Heart right ventricle (tissue), 16 donors: ENCODE measurements at regions not wholly inside any gene's neighbourhood (a gene's known extent, or its start where the extent isn't known, plus 50 kb on each side); places are given as distances from the start of the nearest gene placed in this dataset.

Experiments
- ATAC-seq, 8 donors: fragments of 200-7000 bp; cut with Tn5 transposase; one replicate each; pipeline ENCODE4 v1.9.1; 2020; ENCODE audit warnings: mild to moderate bottlenecking in 8 of 8, moderate library complexity in 8 of 8, moderate number of reproducible peaks in 1 of 8
- DNase-seq, 2 donors: peaks; one replicate each; pipeline ENCODE4 v3.0.0-alpha.2; 2020
- H3K27ac ChIP-seq, 10 donors: fragments of 200-600 bp; sonication (generic) in 2 of 10; one replicate each; pipeline versions ENCODE4 v1.5.0 to v1.8.0; 2020 to 2022; ENCODE audit warnings: mild to moderate bottlenecking in 3 of 10
- H3K27me3 ChIP-seq, 7 donors: fragments of 200-600 bp; one replicate each; pipeline ENCODE4 v1.8.0; 2021 to 2022; ENCODE audit warnings: mild to moderate bottlenecking in 2 of 7
- H3K36me3 ChIP-seq, 9 donors: fragments of 200-600 bp; sonication (generic) in 1 of 9; one replicate each; pipeline versions ENCODE4 v1.5.0 to v1.8.0; 2020 to 2022; ENCODE audit warnings: mild to moderate bottlenecking in 2 of 9
- H3K4me1 ChIP-seq, 9 donors: fragments of 200-600 bp; sonication (generic) in 1 of 9; one replicate each; pipeline versions ENCODE4 v1.5.0 to v1.8.0; 2020 to 2022; ENCODE audit warnings: mild to moderate bottlenecking in 4 of 9
- H3K4me3 ChIP-seq, 10 donors: fragments of 200-600 bp; sonication (generic) in 2 of 10; one replicate each; pipeline versions ENCODE4 v1.5.0 to v1.8.0; 2020 to 2022; ENCODE audit warnings: mild to moderate bottlenecking in 7 of 10, moderate library complexity in 2 of 10
- H3K9me3 ChIP-seq, 11 donors: fragments of 200-600 bp in 10 of 11; sonication (generic) in 2 of 11; one replicate each; pipeline versions ENCODE4 v1.5.0 to v1.8.0; 2013 to 2022; ENCODE audit warnings: mild to moderate bottlenecking in 2 of 11, control low read depth in 1 of 11, moderate library complexity in 1 of 11
- CTCF ChIP-seq, 9 donors: fragments of 200-600 bp; sonication (generic) in 2 of 9; IDR thresholded peaks; one replicate each; pipeline versions ENCODE4 v1.5.0 to v1.8.0; 2021 to 2022; ENCODE audit warnings: antibody characterized with exemption in 9 of 9, mild to moderate bottlenecking in 5 of 9, moderate library complexity in 1 of 9
- WGBS, 2 donors: extraction: QIAGEN DNeasy Blood & Tissue Kit; methylation state at CpG; one replicate each; pipeline ENCODE4 v1.1.7; 2013; ENCODE audit warnings: inconsistent platforms in 1 of 2; 5-methylcytosine and 5-hydroxymethylcytosine counted together
- intact Hi-C, 10 donors: fragments of 100-400 bp; cut with DNase I; formaldehyde crosslinking; loops; one replicate each; pipeline versions ENCODE4 v1.11.1 to v1.14.2; 2022
- donor health status: Arrhythmogenic right ventricular cardiomyopathy.
- donor health status: ischemic (EF 13 %, LVEDD 7.1; RV severe dilation, severe dysfunction).
- donor health status: healthy with polysubstance abuse.
- donor health status: DM: no; HTN: yes; CAD: no.
- donor health status: DM: no; HTN: no; CAD: no.
- donor health status: ischemic (EF 25% LVEDD 6.9; RV normal size, moderate dysfunction).
- donor health status: ischemic (EF 25% LVEDD 5.7; RV mildly dilated, moderate dysfunction).
- donor health status: healthy.
- donor health status: DM: yes; HTN: yes; CAD: no.
- donor health status: Ischemic cardiomyopathy.
- donor health status: ischemic (EF 35%, LVEDD 5.7; RV mildly dilated, moderate dysfunction).
- donor health status: nonischemic (EF 11% LVEDD 7.7; RV severe dilation, severe dysfunction).
- donor health status: DM: yes; HTN: yes; CAD: no.
- donor health status: PGD.
- donor health status: ischemic (EF 29% LVEDD 5.4; RV normal size, mild dysfunction).
- donor health status: nonischemic (EF 23%, LVEDD 6.1; RV moderate dilation, normal function).

- intact Hi-C loops = no loop called here
- no peak for ATAC-seq
- H3K9me3 ChIP-seq = peaks cover 0 to 28% (median 0%) of the 10 kb centered on the region in 11 donors
- no peaks in the 10 kb centered on the region for H3K27me3 ChIP-seq
- no peaks in the 10 kb centered on the region for H3K4me1 ChIP-seq
- WGBS, 2 donors = 28 to 29% methylated on average over 3 of the region's 3 CpGs
- H3K27ac ChIP-seq = no peak overlapping the region
- no peak overlapping the region for H3K4me3 ChIP-seq
- no peak for TF ChIP-seq CTCF (IDR thresholded peaks at IDR 0.05)
- no peak for DNase-seq
- no peaks in the 10 kb centered on the region for H3K36me3 ChIP-seq
Measured at GRCh38 chr15:23846218-23846617, 159.1 kb upstream of the NDN start.

GRCh38 chr15:23850666-23851065, 163.6 kb upstream of the NDN start:
- Histone ChIP-seq H3K27me3 (peaks cover 0 to 5% (median 0%) of the 10 kb centered on the region in 7 donors), H3K4me1 (no peaks in the 10 kb centered on the region), H3K36me3 (no peaks in the 10 kb centered on the region), H3K27ac (no peak overlapping the region), H3K9me3 (peaks cover 0 to 16% (median 0%) of the 10 kb centered on the region in 11 donors), H3K4me3 (no peak overlapping the region)
- ATAC-seq (no peak), DNase-seq (no peak)
- WGBS, 2 donors = 69 to 70% methylated on average over 6 of the region's 6 CpGs
- intact Hi-C loops = loop anchor here in 1 of 10 donors (10.0 kb wide), 1 partner anchor 196 kb away; no protein-coding TSS in a partner anchor
- no peak for TF ChIP-seq CTCF (IDR thresholded peaks at IDR 0.05)

GRCh38 chr15:23851921-23852320, 164.8 kb upstream of the NDN start:
- Histone ChIP-seq H3K4me3 (no peak overlapping the region), H3K36me3 (no peaks in the 10 kb centered on the region), H3K27ac (no peak overlapping the region), H3K27me3 (peaks cover 0 to 5% (median 0%) of the 10 kb centered on the region in 7 donors), H3K9me3 (peaks cover 0 to 13% (median 0%) of the 10 kb centered on the region in 11 donors), H3K4me1 (no peaks in the 10 kb centered on the region)
- DNase-seq (no peak), ATAC-seq (no peak)
- WGBS, 2 donors = 41 to 48% methylated on average over 2 of the region's 2 CpGs
- intact Hi-C loops = loop anchor here in 1 of 10 donors (10.0 kb wide), 1 partner anchor 197 kb away; no protein-coding TSS in a partner anchor
- TF ChIP-seq CTCF (IDR thresholded peaks at IDR 0.05) = no peak

- Histone ChIP-seq H3K4me3 (no peak overlapping the region), H3K4me1 (no peaks in the 10 kb centered on the region), H3K9me3 (peaks cover 0 to 10% (median 0%) of the 10 kb centered on the region in 11 donors), H3K27ac (no peak overlapping the region), H3K27me3 (peaks cover 0 to 5% (median 0%) of the 10 kb centered on the region in 7 donors), H3K36me3 (no peaks in the 10 kb centered on the region)
- intact Hi-C loops = loop anchor here in 1 of 10 donors (10.0 kb wide), 1 partner anchor 198 kb away; no protein-coding TSS in a partner anchor
- ATAC-seq = no peak
- 68 to 71% methylated on average over 1 of the region's 1 CpG for WGBS, 2 donors
- TF ChIP-seq CTCF (IDR thresholded peaks at IDR 0.05) = no peak
- no peak for DNase-seq
Measured at GRCh38 chr15:23853286-23853685, 166.2 kb upstream of the NDN start.
